HCT116 (cell line): ENCODE measurements at regions not wholly inside any gene's neighbourhood (a gene's known extent, or its start where the extent isn't known, plus 50 kb on each side); places are given as distances from the start of the nearest gene placed in this dataset.

Source experiments
- ATF3 ChIP-seq: IDR thresholded peaks from 2 replicates; pipeline ENCODE4 v1.6.1; 2012
- CEBPB ChIP-seq: IDR thresholded peaks from 2 replicates; pipeline ENCODE4 v1.6.1; 2012; ENCODE audit warnings: low read depth
- CTCF ChIP-seq, 3 experiments: fragments of 200-600 bp in 1 of 3; sonication (generic) in 1 of 3; IDR thresholded peaks in 2 of 3; conservative IDR thresholded peaks in 1 of 3; 2 replicates each; pipeline ENCODE4 v1.5.1; 2012 to 2017; ENCODE audit warnings: low read depth in 2 of 3, low read length in 2 of 3, antibody characterized with exemption in 1 of 3, borderline replicate concordance in 1 of 3, control low read depth in 1 of 3, mild to moderate bottlenecking in 1 of 3, mixed read lengths in 1 of 3, mixed run types in 1 of 3, moderate library complexity in 1 of 3; ENCODE audit not compliant: insufficient read depth in 1 of 3
- EGR1 ChIP-seq: IDR thresholded peaks from 2 replicates; pipeline ENCODE4 v1.6.1; 2012; ENCODE audit warnings: low read depth
- ELF1 ChIP-seq: IDR thresholded peaks from 2 replicates; pipeline ENCODE4 v1.6.1; 2012; ENCODE audit warnings: low read depth, borderline replicate concordance
- EZH2 ChIP-seq: fragments of 200-600 bp; sonication (generic); IDR thresholded peaks from 2 replicates; pipeline ENCODE4 v1.6.1; 2017; ENCODE audit warnings: antibody characterized with exemption, mixed run types
- EZH2phosphoT487 ChIP-seq: fragments of 200-600 bp; IDR thresholded peaks from 2 replicates; pipeline ENCODE4 v1.6.1; 2018; ENCODE audit warnings: antibody characterized with exemption, borderline replicate concordance
- JUND ChIP-seq: IDR thresholded peaks from 2 replicates; pipeline ENCODE4 v1.6.1; 2012
- MAX ChIP-seq: IDR thresholded peaks from 2 replicates; pipeline ENCODE4 v1.6.1; 2012
- POLR2A ChIP-seq: IDR thresholded peaks from 2 replicates; pipeline ENCODE4 v1.7.0; 2011; ENCODE audit warnings: borderline replicate concordance; ENCODE audit not compliant: insufficient read depth, insufficient read length; ENCODE audit errors: extremely low read depth
- POLR2AphosphoS5 ChIP-seq: IDR thresholded peaks from 2 replicates; pipeline ENCODE4 v1.6.1; 2011; ENCODE audit warnings: mild to moderate bottlenecking, low read depth, low read length, moderate library complexity
- SRF ChIP-seq: IDR thresholded peaks from 2 replicates; pipeline ENCODE4 v1.6.1; 2012; ENCODE audit warnings: low read depth
- TCF7L2 ChIP-seq: IDR thresholded peaks from 2 replicates; pipeline ENCODE4 v1.7.0; 2011; ENCODE audit warnings: borderline replicate concordance, inconsistent platforms; ENCODE audit not compliant: insufficient read depth, insufficient read length; ENCODE audit errors: extremely low read depth
- ZBTB33 ChIP-seq: IDR thresholded peaks from 2 replicates; pipeline ENCODE4 v1.6.1; 2011; ENCODE audit warnings: mild to moderate bottlenecking, low read length, moderate library complexity; ENCODE audit not compliant: insufficient replicate concordance; ENCODE audit errors: extremely low read depth

- no peak for TF ChIP-seq SRF
- TF ChIP-seq ATF3: no peak
- no peak for TF ChIP-seq ZBTB33
- TF ChIP-seq EZH2: no peak
- TF ChIP-seq CTCF (IDR thresholded peaks at IDR 0.05 in 2 of 3, conservative IDR thresholded peaks at IDR 0.05 in 1 of 3; ENCODE audit: borderline replicate concordance in 1 of 3, insufficient read depth in 1 of 3, low read depth in 2 of 3, low read length in 2 of 3): no peak
- TF ChIP-seq EZH2phosphoT487: no peak
- no peak for TF ChIP-seq CEBPB
- no peak for TF ChIP-seq ELF1
- TF ChIP-seq POLR2A: no peak
- no peak for TF ChIP-seq MAX
- TF ChIP-seq TCF7L2: no peak
- no peak for TF ChIP-seq EGR1
- no peak for TF ChIP-seq POLR2AphosphoS5
- TF ChIP-seq JUND: no peak
Observed at GRCh38 chr15:69808756-69809155, 289.0 kb downstream of the TLE3 start.
